ENCODE measurements at regions not wholly inside any gene's neighbourhood (a gene's known extent, or its start where the extent isn't known, plus 50 kb on each side); places are given as distances from the start of the nearest gene placed in this dataset.

GRCh38 chr14:28059254-28059653 lies 707.3 kb upstream of the FOXG1 start:
- no peaks in the 10 kb centered on the region for H3K27me3 ChIP-seq (replicated peaks; ENCODE audit: insufficient read depth, low read depth, low read length, poor library complexity)
- peaks cover 14% of the 10 kb centered on the region for H3K9me3 ChIP-seq (ENCODE audit: low read depth, low read length, poor library complexity, severe bottlenecking)
- no peak for DNase-seq (ENCODE audit: low spot score)
- intact Hi-C loops (cut with micrococcal nuclease; ENCODE audit: unreplicated experiment), result loop anchor here (10.0 kb wide), 1 partner anchor 64 kb away; no protein-coding TSS in a partner anchor
- TF ChIP-seq EZH2 (IDR thresholded peaks at IDR 0.05; ENCODE audit: borderline replicate concordance, low read depth, low read length, poor library complexity, severe bottlenecking), result no peak
- ChIA-PET CTCF (no interaction called here), POLR2A (ENCODE audit: low non-redundant PET) (no interaction called here)
- no peak overlapping the region for H3K4me3 ChIP-seq (ENCODE audit: low read depth, low read length, poor library complexity, severe bottlenecking)
- no TSS peak for BruUV-seq (replicated peaks)
- no peaks in the 10 kb centered on the region for H3K4me1 ChIP-seq (ENCODE audit: insufficient read depth, low read length, poor library complexity, severe bottlenecking)
- H3K27ac ChIP-seq (ENCODE audit: low read depth, low read length, poor library complexity, severe bottlenecking), result no peak overlapping the region
- H3K36me3 ChIP-seq (ENCODE audit: insufficient read depth, low read length, poor library complexity, severe bottlenecking), result no peaks in the 10 kb centered on the region

GRCh38 chr14:28061006-28061405 lies 705.6 kb upstream of the FOXG1 start:
- DNase-seq (ENCODE audit: low spot score), result no peak
- CTCF ChIA-PET, result no interaction called here
- Histone ChIP-seq H3K27me3 (replicated peaks; ENCODE audit: insufficient read depth, low read depth, low read length, poor library complexity) (no peaks in the 10 kb centered on the region), H3K4me3 (ENCODE audit: low read depth, low read length, poor library complexity, severe bottlenecking) (no peak overlapping the region), H3K36me3 (ENCODE audit: insufficient read depth, low read length, poor library complexity, severe bottlenecking) (no peaks in the 10 kb centered on the region), H3K4me1 (ENCODE audit: insufficient read depth, low read length, poor library complexity, severe bottlenecking) (no peaks in the 10 kb centered on the region), H3K9me3 (ENCODE audit: low read depth, low read length, poor library complexity, severe bottlenecking) (peaks cover 6% of the 10 kb centered on the region), H3K27ac (ENCODE audit: low read depth, low read length, poor library complexity, severe bottlenecking) (no peak overlapping the region)
- POLR2A ChIA-PET (ENCODE audit: low non-redundant PET), result no interaction called here
- intact Hi-C loops (cut with micrococcal nuclease; ENCODE audit: unreplicated experiment), result no loop called here
- BruUV-seq (replicated peaks), result no TSS peak
- TF ChIP-seq EZH2 (IDR thresholded peaks at IDR 0.05; ENCODE audit: borderline replicate concordance, low read depth, low read length, poor library complexity, severe bottlenecking), result no peak
- TF ChIP-seq, protein P1, sequence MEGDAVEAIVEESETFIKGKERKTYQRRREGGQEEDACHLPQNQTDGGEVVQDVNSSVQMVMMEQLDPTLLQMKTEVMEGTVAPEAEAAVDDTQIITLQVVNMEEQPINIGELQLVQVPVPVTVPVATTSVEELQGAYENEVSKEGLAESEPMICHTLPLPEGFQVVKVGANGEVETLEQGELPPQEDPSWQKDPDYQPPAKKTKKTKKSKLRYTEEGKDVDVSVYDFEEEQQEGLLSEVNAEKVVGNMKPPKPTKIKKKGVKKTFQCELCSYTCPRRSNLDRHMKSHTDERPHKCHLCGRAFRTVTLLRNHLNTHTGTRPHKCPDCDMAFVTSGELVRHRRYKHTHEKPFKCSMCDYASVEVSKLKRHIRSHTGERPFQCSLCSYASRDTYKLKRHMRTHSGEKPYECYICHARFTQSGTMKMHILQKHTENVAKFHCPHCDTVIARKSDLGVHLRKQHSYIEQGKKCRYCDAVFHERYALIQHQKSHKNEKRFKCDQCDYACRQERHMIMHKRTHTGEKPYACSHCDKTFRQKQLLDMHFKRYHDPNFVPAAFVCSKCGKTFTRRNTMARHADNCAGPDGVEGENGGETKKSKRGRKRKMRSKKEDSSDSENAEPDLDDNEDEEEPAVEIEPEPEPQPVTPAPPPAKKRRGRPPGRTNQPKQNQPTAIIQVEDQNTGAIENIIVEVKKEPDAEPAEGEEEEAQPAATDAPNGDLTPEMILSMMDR (conservative IDR thresholded peaks at IDR 0.05; ENCODE audit: low read depth, low read length), result no peak

DNA sequence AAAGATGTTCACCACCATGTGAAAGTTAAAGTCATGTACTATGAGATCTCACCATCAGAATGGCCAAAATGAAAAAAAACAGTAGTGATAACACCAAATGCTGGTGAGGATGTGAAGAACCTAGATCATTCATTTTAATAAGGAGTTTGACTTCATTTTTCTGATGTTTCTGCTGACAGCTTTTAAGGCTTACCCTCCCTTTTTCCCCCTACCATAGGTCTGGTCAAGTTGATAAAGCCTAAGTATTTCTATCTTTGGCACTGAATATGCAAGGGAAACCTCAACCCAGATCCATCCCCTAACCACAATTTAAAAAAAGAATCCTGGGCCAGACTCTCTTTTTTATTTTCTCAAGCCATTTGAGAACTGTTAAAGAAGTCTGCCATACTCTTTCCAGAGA lies 689.6 kb upstream of the FOXG1 start:
- TF ChIP-seq EZH2 (IDR thresholded peaks at IDR 0.05; ENCODE audit: borderline replicate concordance, low read depth, low read length, poor library complexity, severe bottlenecking), result no peak
- TF ChIP-seq, protein P1 (conservative IDR thresholded peaks at IDR 0.05; ENCODE audit: low read depth, low read length), result no peak
- H3K9me3 ChIP-seq (ENCODE audit: low read depth, low read length, poor library complexity, severe bottlenecking), result peaks cover 11% of the 10 kb centered on the region
- no peaks in the 10 kb centered on the region for H3K36me3 ChIP-seq (ENCODE audit: insufficient read depth, low read length, poor library complexity, severe bottlenecking)
- H3K27me3 ChIP-seq (replicated peaks; ENCODE audit: insufficient read depth, low read depth, low read length, poor library complexity), result no peaks in the 10 kb centered on the region
- DNase-seq (ENCODE audit: low spot score), result no peak
- H3K4me3 ChIP-seq (ENCODE audit: low read depth, low read length, poor library complexity, severe bottlenecking), result no peak overlapping the region
- no TSS peak for BruUV-seq (replicated peaks)
- no peaks in the 10 kb centered on the region for H3K4me1 ChIP-seq (ENCODE audit: insufficient read depth, low read length, poor library complexity, severe bottlenecking)
- POLR2A ChIA-PET (ENCODE audit: low non-redundant PET), result no interaction called here
- intact Hi-C loops (cut with micrococcal nuclease; ENCODE audit: unreplicated experiment), result no loop called here
- no peak overlapping the region for H3K27ac ChIP-seq (ENCODE audit: low read depth, low read length, poor library complexity, severe bottlenecking)
- CTCF ChIA-PET, result no interaction called here

DNA sequence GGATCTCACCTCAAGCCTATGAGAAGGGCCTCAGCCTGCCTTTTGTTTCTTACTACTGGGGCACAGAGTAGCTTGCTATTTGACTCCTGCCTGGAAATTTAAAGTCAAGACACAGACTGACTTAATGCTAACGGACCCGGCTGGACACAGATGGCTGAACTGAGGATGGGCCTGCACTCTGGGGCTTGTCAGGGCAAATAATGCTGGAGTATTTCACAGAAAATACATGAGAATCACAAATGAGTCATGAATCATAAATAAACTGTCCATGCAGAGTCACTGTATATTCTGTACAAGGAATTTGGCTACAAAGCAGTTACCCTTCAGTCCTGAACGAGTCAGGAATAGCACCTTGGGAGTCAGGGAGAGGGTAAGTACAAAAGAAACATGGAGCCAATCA lies 683.2 kb upstream of the FOXG1 start:
- ChIA-PET CTCF (no interaction called here), POLR2A (ENCODE audit: low non-redundant PET) (no interaction called here)
- no TSS peak for BruUV-seq (replicated peaks)
- Histone ChIP-seq H3K4me1 (ENCODE audit: insufficient read depth, low read length, poor library complexity, severe bottlenecking) (no peaks in the 10 kb centered on the region), H3K4me3 (ENCODE audit: low read depth, low read length, poor library complexity, severe bottlenecking) (no peak overlapping the region), H3K27ac (ENCODE audit: low read depth, low read length, poor library complexity, severe bottlenecking) (no peak overlapping the region), H3K36me3 (ENCODE audit: insufficient read depth, low read length, poor library complexity, severe bottlenecking) (no peaks in the 10 kb centered on the region), H3K27me3 (replicated peaks; ENCODE audit: insufficient read depth, low read depth, low read length, poor library complexity) (no peaks in the 10 kb centered on the region), H3K9me3 (ENCODE audit: low read depth, low read length, poor library complexity, severe bottlenecking) (peaks cover 5% of the 10 kb centered on the region)
- intact Hi-C loops (cut with micrococcal nuclease; ENCODE audit: unreplicated experiment), result no loop called here
- TF ChIP-seq, protein P1 (conservative IDR thresholded peaks at IDR 0.05; ENCODE audit: low read depth, low read length), result no peak
- TF ChIP-seq EZH2 (IDR thresholded peaks at IDR 0.05; ENCODE audit: borderline replicate concordance, low read depth, low read length, poor library complexity, severe bottlenecking), result no peak
- no peak for DNase-seq (ENCODE audit: low spot score)

Measured in A673 (cell line).